ENCODE measurements at regions not wholly inside any gene's neighbourhood (a gene's known extent, or its start where the extent isn't known, plus 50 kb on each side); places are given as distances from the start of the nearest gene placed in this dataset.
"Not testable (repeated sequence)": the region's sequence is repeated elsewhere in the genome, so short reads cannot be mapped to it uniquely, and the experiment has no call there.

DNA sequence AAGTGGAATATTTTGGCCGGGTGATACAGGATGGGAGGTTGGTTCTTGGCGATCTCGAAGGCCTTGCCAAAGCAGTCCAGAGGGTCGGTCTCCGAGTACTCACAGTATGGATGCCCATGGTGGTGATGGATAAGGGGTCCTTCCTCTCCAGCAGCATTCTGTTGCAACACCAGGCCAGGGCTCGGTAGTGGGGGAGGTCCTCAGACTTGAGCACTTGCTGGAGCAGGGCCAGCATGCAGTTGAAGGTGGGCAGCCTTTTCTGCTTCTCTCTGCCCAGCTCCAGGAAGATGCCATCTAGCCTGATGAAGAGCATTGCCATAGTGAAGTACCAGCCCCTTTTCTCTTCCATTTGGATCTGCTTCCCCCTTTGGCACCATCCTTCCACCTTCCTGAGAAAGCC, 99.4 kb upstream of the MCHR2 start:
- no peak for DNase-seq
- Mint-ChIP-seq H3K27ac (no peak overlapping the region), H3K4me3 (no peak overlapping the region), H3K4me1 (no peaks in the 10 kb centered on the region), H3K9me3 (no peaks in the 10 kb centered on the region), H3K27me3 (ENCODE audit: low read depth in 3 of 3) (peaks cover 0 to 6% (median 2%) of the 10 kb centered on the region in 3 donors), H3K36me3 (no peaks in the 10 kb centered on the region)

DNA sequence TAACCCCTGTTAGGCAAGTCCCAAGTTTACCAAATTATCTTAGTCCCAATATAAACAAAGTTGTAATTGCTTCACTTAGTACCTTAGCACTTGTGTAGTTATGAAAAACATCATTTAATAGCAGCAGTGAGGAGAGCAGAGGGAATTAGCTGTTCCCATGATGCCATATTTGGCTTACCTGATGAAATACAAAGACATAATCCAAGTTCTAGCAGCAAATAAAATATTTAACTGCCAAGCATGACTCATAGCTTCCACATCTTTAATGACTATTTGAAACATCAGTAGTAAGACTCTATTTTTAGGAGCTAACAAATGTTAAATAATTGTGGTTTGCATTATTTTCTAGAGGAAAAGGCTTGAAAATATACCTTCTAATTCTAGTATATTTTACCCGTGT, 94.0 kb upstream of the MCHR2 start:
- no peaks in the 10 kb centered on the region for H3K9me3 Mint-ChIP-seq
- no peaks in the 10 kb centered on the region for H3K4me1 Mint-ChIP-seq
- DNase-seq, result no peak
- no peaks in the 10 kb centered on the region for H3K36me3 Mint-ChIP-seq
- H3K27ac Mint-ChIP-seq, result no peak overlapping the region
- H3K4me3 Mint-ChIP-seq, result no peak overlapping the region
- H3K27me3 Mint-ChIP-seq (ENCODE audit: low read depth in 3 of 3), result no peaks in the 10 kb centered on the region

DNA sequence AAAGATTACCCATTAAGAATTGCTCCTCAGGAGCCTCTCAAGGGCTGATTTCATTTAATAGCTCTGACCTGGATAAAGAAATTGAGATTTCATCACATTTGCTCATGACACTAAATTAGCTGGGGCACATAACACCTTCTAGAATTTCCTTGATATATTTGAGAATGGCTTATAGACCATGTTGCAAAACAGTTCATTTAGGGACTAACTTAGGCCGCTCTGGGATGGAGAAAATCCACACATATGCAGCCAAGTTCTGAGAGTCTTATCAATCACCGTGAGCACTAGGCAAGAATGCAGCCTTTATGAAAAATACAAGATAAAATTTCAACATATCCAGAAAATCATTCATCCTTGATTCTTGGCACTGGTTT, 91.0 kb upstream of the MCHR2 start:
- Mint-ChIP-seq H3K36me3 (no peaks in the 10 kb centered on the region), H3K4me1 (no peaks in the 10 kb centered on the region)

DNA sequence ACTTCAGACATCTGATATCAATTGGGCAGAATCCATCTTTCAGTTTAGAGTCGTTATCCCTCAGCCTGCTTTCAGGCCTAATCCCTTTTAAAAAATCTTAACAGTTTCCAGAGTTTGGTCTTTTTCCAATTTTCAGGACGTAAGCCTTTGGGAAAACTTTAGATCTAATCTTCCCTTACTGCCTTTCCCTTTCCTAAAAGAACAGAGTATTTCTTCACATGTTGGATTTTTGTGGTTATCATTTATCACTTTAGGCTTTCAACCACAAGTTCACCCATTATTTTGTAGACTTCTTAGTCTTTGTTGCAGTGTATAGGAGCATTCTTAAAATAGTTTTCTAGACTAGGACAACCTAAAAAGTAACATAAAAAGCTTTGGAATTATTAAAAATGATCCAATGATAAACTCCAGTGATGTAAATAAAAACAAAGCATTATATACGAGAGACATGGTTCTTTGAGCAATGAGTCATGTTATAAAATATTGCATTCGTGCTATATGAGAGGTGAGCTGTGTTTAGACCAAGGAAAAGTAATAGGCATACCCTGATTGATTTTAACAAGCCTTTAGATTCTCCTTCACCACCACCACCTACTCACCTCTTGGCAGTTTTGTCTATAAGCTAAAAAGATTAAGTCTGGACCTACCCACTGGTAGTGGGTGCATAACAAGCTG, 90.4 kb upstream of the MCHR2 start:
- Mint-ChIP-seq H3K4me3 (no peak overlapping the region), H3K9me3 (no peaks in the 10 kb centered on the region), H3K27ac (no peak overlapping the region), H3K4me1 (no peaks in the 10 kb centered on the region), H3K27me3 (ENCODE audit: low read depth in 3 of 3) (no peaks in the 10 kb centered on the region), H3K36me3 (no peaks in the 10 kb centered on the region)
- DNase-seq, result no peak

More for the DNA sequence above, 91.0 kb upstream of the MCHR2 start:
- Mint-ChIP-seq H3K4me3 (no peak overlapping the region), H3K27ac (no peak overlapping the region), H3K9me3 (no peaks in the 10 kb centered on the region), H3K27me3 (ENCODE audit: low read depth in 3 of 3) (no peaks in the 10 kb centered on the region)
- DNase-seq, result no peak

DNA sequence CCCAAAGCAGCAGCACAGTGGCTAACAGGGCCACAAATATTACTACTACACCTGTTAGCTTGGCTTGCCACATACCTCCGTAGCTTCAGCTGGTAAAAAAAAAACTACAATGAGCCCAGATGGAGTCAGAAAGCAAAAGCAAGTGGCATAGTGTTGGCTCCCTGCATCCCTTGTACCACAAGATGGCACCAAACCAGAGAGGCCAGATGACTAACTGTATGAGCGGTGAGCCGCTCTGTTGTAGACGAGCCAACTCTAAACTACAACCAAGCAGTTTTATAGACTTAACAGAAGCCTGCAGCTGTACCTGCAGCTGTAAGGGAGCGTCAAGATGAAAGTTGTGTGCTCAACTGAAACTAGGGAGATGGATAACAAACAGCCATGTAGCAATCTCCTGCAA, 84.5 kb upstream of the MCHR2 start:
- Mint-ChIP-seq H3K4me3 (no peak overlapping the region), H3K27me3 (ENCODE audit: low read depth in 3 of 3) (peaks cover 0 to 6% (median 2%) of the 10 kb centered on the region in 3 donors), H3K27ac (no peak overlapping the region), H3K9me3 (peaks cover 0 to 2% (median 0%) of the 10 kb centered on the region in 6 donors), H3K36me3 (no peaks in the 10 kb centered on the region), H3K4me1 (no peaks in the 10 kb centered on the region)
- no peak for DNase-seq

DNA sequence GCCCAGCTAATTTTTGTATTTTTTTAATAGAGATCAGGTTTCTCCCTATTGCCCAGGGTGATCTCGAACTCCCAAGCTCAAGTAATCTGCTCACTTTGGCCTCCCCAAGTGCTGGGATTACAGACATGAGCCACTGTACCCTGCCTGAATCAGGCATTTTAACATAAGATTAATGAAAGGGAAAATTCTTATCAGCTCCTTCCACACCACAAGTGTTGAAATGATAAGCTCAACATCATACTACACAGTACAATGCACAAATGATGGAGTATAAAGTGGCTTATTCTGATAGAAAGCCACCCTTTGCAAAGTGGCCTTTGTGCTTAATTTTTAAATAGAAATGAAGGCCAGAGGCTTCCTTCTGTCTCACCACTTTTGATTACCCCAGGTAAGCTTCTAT, 71.3 kb upstream of the MCHR2 start:
- Mint-ChIP-seq H3K27ac (no peak overlapping the region), H3K4me3 (no peak overlapping the region), H3K9me3 (peaks cover 6 to 14% (median 11%) of the 10 kb centered on the region in 6 donors), H3K36me3 (peaks cover 0 to 3% (median 0%) of the 10 kb centered on the region in 3 donors), H3K27me3 (ENCODE audit: low read depth in 3 of 3) (peaks cover 0 to 2% (median 2%) of the 10 kb centered on the region in 3 donors), H3K4me1 (no peaks in the 10 kb centered on the region)
- DNase-seq, result no peak

DNA sequence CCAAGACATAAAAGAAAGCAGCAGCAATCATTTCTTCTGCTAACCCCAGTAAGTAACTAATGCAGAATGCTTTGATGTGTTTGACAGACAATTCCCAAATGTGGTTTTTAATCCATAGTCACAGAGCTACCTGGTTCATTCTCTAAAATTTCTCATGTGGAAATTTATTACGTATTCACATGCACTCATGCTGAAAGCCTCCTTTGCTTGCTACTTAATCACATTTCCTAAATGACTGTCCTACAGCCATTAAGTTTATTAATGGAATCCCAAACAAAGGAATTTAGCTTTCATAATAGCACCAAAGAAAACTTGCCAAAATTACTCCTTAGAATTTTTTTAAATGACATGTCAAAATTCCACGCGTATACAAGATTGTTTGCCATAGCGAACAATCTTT, 68.6 kb upstream of the MCHR2 start:
- Mint-ChIP-seq H3K9me3 (peaks cover 0 to 8% (median 3%) of the 10 kb centered on the region in 6 donors), H3K27me3 (ENCODE audit: low read depth in 3 of 3) (peaks cover 0 to 2% (median 0%) of the 10 kb centered on the region in 3 donors), H3K4me1 (no peaks in the 10 kb centered on the region), H3K4me3 (no peak overlapping the region), H3K27ac (no peak overlapping the region), H3K36me3 (peaks cover 0 to 1% (median 0%) of the 10 kb centered on the region in 3 donors)
- no peak for DNase-seq

DNA sequence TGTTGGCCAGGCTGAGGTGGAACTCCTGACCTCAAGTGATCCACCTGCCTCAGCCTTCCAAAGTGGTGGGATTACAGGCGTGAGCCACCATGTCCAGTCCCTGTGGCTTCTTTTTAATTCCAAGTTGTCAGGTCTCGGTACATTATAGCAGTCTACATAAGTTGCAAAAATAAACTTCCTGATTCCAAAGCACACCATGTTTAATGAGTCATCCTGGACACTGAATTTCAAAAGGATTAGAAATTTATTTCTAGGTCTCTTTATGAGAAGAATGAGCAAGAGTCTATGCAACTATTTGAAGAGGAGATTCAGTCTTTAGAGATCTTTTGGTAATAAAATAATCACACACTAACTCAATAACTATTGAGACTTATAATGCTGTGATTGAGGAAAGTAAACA, 63.9 kb upstream of the MCHR2 start:
- Mint-ChIP-seq H3K4me1 (no peaks in the 10 kb centered on the region), H3K9me3 (peaks cover 0 to 3% (median 0%) of the 10 kb centered on the region in 6 donors), H3K4me3 (no peak overlapping the region), H3K36me3 (no peaks in the 10 kb centered on the region), H3K27me3 (ENCODE audit: low read depth in 3 of 3) (peaks cover 0 to 3% (median 2%) of the 10 kb centered on the region in 3 donors), H3K27ac (no peak overlapping the region)
- DNase-seq, result no peak

DNA sequence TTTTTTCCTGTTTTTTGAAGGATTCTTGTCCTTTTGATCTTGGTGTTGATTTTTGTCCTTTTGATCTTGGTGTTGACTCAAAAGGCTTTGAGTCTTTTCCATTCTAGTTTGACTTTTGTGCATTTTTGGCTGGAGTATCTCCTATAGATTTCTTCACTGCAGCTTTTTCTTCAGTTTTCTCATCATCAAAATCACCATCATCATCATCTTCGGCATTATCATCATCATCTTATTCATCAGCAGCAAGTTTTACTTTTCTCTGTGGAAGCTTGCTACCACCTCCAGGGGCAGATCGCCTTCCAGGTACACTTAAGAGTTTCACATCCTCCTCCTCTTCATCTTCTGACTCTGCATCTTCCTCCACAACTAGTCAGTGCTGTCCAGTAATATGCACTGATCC, 56.5 kb upstream of the MCHR2 start:
- no peaks in the 10 kb centered on the region for H3K4me1 Mint-ChIP-seq
- no peaks in the 10 kb centered on the region for H3K36me3 Mint-ChIP-seq
- H3K9me3 Mint-ChIP-seq, result peaks cover 0 to 5% (median 0%) of the 10 kb centered on the region in 6 donors
- no peak for DNase-seq
- H3K27ac Mint-ChIP-seq, result no peak overlapping the region
- peaks cover 0 to 6% (median 1%) of the 10 kb centered on the region in 3 donors for H3K27me3 Mint-ChIP-seq (ENCODE audit: low read depth in 3 of 3)
- no peak overlapping the region for H3K4me3 Mint-ChIP-seq

DNA sequence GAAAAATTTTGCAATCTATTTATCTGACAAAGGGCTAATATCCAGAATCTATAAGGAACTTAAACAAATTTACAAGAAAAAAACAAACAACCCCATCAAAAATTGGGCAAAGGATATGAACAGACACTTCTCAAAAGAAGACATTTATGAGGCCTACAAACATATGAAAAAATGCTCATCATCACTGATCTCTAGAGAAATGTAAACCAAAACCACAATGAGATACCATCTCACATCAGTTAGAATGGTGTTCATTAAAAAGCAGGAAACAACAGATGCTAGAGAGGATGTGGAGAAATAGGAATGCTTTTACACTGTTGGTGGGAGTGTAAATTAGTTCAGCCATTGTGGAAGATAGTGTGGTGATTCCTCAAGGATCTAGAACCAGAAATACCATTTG, 49.9 kb upstream of the MCHR2 start:
- DNase-seq; H3K27ac Mint-ChIP-seq; H3K4me1 Mint-ChIP-seq; H3K36me3 Mint-ChIP-seq; H3K4me3 Mint-ChIP-seq; H3K27me3 Mint-ChIP-seq (ENCODE audit: low read depth in 3 of 3): not testable (repeated sequence)
- peaks cover 3 to 14% (median 8%) of the 10 kb centered on the region in 6 donors for H3K9me3 Mint-ChIP-seq
